ENCODE measurements at regions not wholly inside any gene's neighbourhood (a gene's known extent, or its start where the extent isn't known, plus 50 kb on each side); places are given as distances from the start of the nearest gene placed in this dataset.

DNA sequence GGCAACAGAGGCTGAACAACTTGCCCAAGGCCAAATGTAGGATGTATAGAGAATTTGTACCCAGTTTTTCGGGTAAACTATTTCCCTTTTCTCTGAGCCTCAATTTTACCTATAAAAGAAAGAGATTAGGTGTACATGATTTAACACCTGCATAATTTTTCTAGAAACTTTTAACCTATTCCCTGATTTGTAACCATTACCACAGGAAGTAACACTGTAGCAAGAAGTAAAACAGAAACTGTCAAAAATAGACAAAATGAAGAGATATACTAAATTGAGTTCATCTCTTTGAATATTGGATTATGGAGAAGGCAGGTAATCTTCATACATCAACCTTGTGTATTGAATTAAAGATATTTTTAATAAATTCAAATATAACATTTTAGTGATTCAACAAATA lies 136.2 kb downstream of the ZC3H11B start:
- DNase-seq (ENCODE audit: low read depth), result no peak

DNA sequence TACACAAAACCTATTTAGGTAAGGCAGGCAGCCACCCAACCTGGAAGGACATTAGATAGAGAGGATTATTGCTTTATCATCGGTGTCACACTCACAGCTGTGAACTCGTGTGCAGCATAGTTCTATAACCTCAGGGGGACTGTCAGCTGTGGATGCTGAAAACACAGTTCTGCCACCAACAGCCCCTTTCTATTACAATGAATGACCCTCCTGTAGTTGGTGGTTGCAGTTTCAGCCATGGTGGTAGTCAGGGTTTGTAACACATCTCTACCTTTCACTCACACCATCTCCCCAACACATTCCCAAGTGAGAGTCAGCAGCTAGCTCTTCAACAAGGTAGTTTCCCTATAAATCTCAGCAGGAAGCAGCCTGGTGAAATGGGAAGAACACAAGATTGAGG lies 136.8 kb downstream of the ZC3H11B start:
- no peak for DNase-seq (ENCODE audit: low read depth)

GRCh38 chr1:219472596-219472995 lies 140.3 kb downstream of the ZC3H11B start:
- DNase-seq (ENCODE audit: low read depth), result no peak

GRCh38 chr1:219467524-219467923 lies 145.4 kb downstream of the ZC3H11B start:
- no peak for DNase-seq (ENCODE audit: low read depth)

DNA sequence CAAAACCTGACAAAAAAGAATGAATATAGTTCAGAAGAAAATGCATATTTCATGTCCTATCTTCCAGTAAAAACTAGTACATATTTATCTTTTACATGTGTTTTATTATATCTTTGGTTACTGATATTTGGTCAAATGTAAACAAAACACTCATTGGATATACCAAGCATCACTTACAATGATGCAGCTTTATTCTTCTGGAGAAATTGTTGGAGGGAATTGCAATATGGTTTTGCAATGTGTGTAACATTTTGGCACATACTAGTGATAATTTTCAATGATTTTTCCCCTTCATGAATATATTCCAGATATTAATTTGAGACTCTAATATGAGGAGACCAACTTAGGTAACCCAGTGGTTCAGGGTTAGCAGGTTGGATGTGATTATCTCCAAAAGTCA lies 146.1 kb downstream of the ZC3H11B start:
- no peak for DNase-seq (ENCODE audit: low read depth)

- DNase-seq (ENCODE audit: low read depth), result no peak
Observed at GRCh38 chr1:219465212-219466093, 147.5 kb downstream of the ZC3H11B start.

DNA sequence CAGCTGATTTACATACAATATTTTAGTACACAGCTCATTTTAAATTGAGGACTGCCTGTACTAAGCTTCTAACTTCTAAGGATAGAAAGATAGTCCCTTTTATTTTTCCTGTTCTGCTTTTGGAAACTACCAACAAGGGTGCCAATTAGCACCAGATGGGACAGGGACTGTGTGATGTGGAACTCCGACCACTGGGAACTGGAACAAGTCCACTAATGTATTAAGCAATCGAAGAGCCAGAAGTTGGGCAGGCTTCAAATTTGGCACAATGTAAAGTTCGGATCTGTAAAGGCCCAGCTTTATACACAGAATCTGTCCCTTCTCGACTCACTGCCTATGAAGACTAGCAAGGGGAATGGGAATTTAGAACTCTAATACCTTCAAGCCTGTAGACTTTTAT lies 149.3 kb downstream of the ZC3H11B start:
- no peak for DNase-seq (ENCODE audit: low read depth)

DNA sequence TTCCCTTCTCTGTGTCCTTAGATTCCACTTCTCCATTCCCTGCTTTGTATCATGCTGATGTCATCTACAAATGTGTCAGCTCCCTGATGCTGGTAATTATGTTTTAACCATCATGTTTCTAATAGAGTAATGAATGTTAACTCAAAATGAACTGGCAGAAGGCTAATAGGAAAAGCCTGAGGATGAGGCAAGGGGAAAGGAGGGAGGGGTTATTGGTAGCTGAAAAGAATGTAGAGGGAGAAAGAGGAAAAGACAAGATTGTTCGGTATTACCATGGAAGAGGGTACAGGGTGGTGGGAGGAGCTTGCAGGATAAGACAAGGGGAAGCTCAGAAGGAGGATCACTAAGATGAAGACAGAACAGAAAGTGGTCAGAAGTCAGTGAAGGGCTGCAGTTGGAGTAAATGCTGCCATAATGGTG lies 150.9 kb downstream of the ZC3H11B start:
- no peak for DNase-seq (ENCODE audit: low read depth)

DNA sequence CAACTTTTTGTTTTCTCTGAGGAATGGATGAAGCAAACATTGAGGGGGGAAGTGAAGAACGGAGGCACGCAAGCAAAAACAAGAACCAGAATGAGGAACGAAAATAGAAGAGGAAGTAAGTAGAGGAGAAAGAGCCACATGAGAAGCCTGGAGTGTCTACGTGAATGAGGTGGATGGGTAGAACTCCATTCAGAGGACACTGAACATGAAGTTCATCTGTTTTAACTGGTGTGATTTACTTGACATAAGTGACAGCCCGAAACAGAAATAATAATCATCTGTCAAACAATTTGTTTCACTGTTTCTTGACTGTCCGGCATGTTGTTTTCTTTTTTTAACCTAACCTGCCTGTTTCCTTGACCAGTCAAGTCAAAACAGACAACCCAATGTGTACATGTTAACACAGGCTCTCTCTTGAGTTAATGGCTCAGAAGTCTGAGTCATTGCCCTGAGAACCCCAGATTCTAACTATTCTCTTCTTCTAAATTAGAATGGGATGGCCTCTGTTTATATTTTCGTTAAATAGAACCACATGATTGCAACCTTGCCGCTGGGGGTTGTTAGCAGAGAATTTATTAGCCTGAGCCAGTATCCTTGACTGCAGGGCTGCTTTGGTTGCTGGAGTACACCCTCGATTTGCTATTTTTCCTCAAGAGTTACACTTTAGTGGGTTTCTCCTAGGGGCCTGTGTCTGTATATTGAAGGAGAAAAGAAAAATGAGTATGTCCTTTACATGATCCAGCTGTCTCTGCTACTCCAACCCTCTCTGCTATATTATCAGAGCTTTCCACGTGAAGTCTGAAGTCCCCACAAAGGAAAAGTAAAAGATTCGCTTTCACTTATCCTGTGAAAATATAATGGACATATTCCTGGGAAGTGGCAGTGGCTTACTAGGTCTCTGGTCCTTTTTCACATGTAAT lies 151.7 kb downstream of the ZC3H11B start:
- DNase-seq (ENCODE audit: low read depth), result no peak

DNA sequence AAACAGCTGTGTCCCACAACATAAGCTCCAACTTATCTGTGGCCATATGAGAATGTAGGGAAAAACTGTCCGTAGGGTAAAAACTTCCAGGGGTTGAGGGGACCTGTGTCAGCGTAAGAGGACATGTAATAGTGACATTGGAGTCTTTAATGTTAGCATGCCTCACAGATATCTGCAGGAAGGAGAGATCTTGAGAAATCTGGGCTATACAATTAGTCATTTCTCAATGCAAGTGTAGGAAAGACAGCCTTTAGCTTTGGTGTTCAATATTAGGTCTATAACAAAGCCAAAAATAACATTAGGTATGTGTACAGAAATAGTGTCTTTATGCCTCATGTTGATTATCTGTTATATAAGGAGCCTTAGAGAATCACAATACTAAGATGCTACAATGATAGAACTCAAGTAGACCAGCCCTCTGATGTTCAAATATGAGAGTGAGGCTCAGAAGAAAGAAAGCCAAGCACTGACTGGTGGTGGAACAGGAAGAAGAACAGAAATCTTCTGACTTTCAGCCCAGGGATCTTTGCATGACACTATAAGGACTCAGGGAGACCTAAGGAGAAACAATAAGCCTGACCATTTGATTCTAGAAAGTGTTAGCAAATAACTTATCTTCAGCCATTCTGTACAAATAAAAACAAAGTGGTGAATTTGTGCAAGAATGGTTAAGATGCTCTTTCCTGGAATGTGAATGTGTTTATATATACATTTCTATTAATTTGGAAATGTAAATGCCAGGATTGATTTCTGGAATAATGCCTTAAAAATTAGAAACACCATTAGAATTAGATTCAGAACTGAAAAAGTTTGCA lies 152.6 kb downstream of the ZC3H11B start:
- no peak for DNase-seq (ENCODE audit: low read depth)

DNA sequence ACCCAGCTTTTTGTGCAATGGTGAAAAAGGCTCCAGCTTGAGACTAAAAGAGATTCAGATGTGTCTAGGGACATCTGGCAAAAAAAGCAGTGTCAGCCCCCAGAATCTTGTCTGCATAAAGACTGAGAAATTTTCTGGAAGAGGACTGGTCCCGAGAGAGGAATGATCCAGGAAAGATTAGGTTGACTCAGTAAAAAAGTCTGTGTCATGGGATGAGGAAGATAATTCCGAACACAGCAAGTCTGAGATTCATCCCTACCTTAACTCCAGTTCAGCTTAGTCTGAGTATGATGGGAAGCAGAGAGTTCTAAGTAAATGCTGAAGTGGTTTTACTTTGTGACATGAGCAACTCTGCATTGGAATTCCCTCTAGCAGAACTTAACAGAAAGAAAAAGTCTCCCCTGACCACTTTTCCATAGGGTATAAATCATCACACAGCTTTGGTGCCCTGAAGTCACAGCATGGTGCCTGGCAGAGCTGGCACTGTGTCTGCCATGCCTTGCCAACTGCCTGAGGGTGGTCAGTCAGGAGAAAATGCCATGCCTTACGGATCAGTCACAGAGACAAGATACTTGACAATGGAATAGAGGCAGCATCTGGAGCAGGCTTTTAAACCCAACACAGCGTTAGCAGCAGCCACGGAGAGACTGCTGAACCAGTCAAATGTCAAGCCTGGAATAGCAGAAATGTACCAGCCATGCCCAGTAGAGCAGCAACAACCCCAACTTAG lies 153.4 kb downstream of the ZC3H11B start:
- DNase-seq (ENCODE audit: low read depth), result no peak

- no peak for DNase-seq (ENCODE audit: low read depth)
Observed at GRCh38 chr1:219446288-219446687, 166.6 kb downstream of the ZC3H11B start.

- no peak for DNase-seq (ENCODE audit: low read depth)
Observed at GRCh38 chr1:219445864-219446263, 167.0 kb downstream of the ZC3H11B start.

DNA sequence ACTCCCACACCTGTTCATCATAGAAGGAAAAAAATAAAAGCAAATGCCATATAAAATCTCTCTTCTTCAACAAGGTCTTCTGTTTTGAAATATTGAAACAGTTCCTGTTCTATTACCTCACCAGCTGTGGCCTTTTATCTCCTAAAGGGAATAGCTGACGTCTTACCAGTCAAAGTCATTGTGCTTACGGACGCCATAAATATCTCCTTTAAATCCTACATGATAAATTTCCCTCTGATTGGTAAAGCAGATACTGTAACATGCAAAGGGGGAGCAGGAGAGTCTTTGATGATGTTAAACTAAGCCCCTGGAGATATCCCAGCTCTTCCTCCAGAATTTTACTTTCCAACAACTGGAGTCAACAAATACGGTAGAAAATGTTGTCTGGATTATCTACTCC lies 168.4 kb downstream of the ZC3H11B start:
- DNase-seq (ENCODE audit: low read depth), result no peak

DNA sequence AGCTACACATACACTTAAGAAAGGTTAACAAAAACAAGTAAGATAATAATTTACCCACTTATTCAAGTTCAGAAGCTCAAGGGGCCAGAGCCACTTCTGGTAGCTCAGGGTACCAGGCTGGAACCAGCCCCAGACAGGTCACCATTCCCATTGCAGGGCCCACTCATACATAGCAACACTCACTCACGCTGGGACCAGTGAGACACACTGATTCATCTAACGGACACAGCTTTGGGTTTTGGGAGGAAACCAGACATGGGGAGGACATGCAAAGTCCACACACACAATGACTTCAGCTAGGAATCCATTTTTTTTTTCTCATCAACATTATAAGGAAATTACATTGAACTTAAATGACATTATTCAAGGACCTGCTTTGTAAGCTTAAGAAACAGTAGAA lies 169.1 kb downstream of the ZC3H11B start:
- no peak for DNase-seq (ENCODE audit: low read depth)

DNA sequence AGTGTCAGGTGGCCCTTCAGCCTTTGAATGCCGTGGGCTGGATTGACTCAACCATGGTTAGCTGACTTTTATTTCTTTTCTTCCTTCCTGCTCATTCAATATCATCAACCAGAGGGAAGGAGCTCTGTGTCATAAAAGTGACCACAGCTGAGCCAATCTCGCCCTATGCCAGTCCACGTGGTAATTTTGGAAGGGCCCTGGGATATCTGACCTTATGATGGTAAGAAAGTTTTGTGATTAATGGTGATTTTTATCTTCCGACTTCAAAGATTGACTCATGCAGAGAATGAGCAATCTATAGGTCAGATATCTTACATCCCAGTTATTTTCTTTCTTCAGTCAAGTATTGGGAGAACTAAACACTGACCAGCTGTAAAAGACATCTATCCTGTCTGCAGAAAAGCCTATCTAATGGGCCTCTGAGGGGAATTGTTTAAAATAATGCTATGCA lies 170.3 kb downstream of the ZC3H11B start:
- no peak for DNase-seq (ENCODE audit: low read depth)

GRCh38 chr1:219441884-219442283 lies 171.0 kb downstream of the ZC3H11B start:
- no peak for DNase-seq (ENCODE audit: low read depth)

DNA sequence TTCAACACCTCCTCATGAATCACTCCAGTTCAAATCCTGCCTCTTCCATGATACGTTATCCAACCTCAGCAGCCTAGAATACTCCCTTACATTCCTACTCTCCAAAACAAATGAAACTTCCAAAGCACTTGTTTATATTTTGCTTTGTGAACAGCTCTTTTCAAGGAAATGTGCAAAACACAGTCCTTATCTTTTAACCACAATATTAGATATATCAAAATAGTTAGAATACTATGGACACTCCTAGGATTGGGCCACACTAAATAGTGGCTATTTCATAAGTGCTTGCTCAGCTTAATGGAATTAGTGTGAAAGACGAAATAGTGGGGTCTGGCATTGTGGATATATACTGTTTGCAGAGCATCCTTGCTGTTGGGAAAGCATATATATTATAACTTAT lies 173.5 kb downstream of the ZC3H11B start:
- DNase-seq (ENCODE audit: low read depth), result no peak

DNA sequence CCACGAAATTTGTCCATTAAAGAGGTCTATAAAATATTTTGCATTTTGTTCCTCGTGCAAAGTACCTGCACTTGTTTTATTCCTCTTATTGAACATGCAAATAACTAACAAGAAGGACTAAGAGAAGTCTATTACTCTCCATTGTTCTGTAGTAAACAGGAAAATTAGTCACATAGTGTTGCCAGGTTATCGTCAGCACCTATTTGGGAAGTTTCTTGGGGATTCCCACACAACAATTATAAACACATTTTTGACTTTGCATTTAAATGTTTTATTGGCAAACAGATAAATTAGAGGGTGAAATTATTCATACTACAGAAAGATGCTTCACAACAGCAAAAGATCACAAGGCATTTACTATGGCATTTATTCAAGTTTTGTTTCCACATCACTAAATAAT lies 174.5 kb downstream of the ZC3H11B start:
- DNase-seq (ENCODE audit: low read depth), result no peak

DNA sequence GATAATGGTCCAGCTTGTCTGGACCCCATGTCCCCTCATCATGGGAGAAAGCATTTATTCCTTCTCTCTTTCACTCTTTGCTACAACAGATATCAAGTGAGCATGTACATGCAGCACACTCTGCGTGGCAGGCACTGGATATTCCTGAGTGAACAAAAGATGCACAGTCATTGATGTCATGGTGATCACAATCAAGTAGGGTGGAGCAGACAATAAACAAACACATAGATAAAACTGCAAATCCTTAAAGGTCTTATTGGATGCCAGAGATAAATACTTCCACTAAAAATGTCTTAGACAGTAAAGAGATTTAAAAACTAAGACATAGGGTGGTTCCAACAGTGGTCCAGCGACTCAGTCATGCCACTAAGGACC lies 178.0 kb downstream of the ZC3H11B start:
- DNase-seq (ENCODE audit: low read depth), result no peak

DNA sequence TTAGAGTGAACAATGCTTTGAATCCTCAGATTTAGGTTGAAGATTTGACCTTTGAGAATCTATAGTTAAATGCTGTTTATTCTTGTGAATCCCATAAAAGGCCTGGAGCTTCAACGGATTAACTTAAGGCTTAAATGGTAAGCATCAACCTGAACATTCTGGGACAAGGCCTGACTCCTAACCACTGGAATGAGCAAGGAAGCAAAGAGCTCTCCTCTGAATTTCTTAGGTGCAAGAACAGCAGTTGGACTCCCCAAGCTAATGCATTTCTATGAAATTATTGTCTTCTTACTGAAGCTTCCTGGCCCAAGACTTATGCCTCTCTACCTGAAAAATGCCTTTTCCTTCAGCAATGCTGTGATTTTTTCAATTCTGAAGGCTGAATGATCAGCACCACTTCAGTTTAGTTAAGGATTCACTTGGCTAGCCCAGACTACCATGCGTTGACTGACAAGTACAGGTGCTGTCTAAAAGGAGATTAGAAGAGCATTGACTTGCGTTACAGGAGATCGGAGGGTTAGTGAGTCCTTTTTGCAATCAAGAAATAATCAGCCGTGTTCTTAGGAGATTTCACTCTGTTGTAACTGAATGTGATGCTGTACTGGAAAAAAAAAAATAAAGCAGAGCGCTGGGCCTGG lies 178.5 kb downstream of the ZC3H11B start:
- DNase-seq (ENCODE audit: low read depth), result no peak
